Neural progenitor cell (in vitro differentiated cells): ENCODE measurements at regions not wholly inside any gene's neighbourhood (a gene's known extent, or its start where the extent isn't known, plus 50 kb on each side); places are given as distances from the start of the nearest gene placed in this dataset.

ENCODE experiments used
- EZH2phosphoT487 ChIP-seq: fragments of 200-600 bp; sonication (generic); IDR thresholded peaks from 2 replicates; pipeline ENCODE4 v1.6.1; 2017; ENCODE audit warnings: antibody characterized with exemption
- TF ChIP-seq, protein P1 (sequence below): fragments of 200-600 bp; sonication (generic); IDR thresholded peaks from 2 replicates; pipeline ENCODE4 v1.5.1; 2017; ENCODE audit warnings: antibody characterized with exemption, mild to moderate bottlenecking

DNA sequence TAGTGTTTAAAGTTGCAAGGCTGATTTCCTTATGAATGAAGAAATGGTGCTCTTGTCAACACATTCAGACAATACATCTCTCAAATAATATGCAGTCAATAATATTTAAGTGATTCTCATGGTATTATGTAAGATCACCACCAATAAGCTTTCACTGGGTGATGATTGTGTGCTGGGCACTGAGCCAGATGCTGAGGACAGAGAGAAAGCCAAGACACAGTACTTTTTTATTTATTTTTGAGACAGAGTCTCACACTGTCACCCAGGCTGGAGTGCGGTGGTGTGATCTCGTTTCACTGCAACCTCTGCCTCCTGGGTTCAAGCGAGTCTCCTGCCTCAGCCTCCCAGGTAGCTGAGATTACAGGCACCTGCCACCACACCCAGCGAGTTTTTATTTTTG is 130.6 kb upstream of the LSM8 start:
- TF ChIP-seq, protein P1, sequence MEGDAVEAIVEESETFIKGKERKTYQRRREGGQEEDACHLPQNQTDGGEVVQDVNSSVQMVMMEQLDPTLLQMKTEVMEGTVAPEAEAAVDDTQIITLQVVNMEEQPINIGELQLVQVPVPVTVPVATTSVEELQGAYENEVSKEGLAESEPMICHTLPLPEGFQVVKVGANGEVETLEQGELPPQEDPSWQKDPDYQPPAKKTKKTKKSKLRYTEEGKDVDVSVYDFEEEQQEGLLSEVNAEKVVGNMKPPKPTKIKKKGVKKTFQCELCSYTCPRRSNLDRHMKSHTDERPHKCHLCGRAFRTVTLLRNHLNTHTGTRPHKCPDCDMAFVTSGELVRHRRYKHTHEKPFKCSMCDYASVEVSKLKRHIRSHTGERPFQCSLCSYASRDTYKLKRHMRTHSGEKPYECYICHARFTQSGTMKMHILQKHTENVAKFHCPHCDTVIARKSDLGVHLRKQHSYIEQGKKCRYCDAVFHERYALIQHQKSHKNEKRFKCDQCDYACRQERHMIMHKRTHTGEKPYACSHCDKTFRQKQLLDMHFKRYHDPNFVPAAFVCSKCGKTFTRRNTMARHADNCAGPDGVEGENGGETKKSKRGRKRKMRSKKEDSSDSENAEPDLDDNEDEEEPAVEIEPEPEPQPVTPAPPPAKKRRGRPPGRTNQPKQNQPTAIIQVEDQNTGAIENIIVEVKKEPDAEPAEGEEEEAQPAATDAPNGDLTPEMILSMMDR, result no peak
- no peak for TF ChIP-seq EZH2phosphoT487
